ENCODE measurements at regions not wholly inside any gene's neighbourhood (a gene's known extent, or its start where the extent isn't known, plus 50 kb on each side); places are given as distances from the start of the nearest gene placed in this dataset.

DNA sequence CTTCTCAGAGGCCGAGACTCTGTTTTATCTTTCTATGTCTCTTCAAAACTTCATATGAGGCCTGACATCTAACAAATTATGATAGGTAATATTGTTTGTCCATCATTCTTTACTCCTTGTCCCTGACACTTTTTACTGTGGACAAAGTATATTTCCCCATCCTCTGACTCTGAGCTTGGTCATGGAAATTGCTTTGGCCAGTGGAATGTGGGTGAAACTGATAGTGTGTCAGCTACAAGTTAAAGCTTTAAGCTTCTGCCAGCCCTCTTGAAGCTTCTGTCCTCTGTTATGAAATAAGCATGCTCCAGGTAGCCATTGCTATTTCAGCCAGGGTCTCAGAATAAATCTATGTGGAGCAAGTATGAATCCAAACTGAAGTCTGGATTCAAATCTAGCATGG lies 604.6 kb downstream of the BCOR start:
- TF ChIP-seq, protein P1, sequence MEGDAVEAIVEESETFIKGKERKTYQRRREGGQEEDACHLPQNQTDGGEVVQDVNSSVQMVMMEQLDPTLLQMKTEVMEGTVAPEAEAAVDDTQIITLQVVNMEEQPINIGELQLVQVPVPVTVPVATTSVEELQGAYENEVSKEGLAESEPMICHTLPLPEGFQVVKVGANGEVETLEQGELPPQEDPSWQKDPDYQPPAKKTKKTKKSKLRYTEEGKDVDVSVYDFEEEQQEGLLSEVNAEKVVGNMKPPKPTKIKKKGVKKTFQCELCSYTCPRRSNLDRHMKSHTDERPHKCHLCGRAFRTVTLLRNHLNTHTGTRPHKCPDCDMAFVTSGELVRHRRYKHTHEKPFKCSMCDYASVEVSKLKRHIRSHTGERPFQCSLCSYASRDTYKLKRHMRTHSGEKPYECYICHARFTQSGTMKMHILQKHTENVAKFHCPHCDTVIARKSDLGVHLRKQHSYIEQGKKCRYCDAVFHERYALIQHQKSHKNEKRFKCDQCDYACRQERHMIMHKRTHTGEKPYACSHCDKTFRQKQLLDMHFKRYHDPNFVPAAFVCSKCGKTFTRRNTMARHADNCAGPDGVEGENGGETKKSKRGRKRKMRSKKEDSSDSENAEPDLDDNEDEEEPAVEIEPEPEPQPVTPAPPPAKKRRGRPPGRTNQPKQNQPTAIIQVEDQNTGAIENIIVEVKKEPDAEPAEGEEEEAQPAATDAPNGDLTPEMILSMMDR (IDR thresholded peaks at IDR 0.05; ENCODE audit: low read depth, low read length, missing input control) = no peak
- TF ChIP-seq, protein P2, sequence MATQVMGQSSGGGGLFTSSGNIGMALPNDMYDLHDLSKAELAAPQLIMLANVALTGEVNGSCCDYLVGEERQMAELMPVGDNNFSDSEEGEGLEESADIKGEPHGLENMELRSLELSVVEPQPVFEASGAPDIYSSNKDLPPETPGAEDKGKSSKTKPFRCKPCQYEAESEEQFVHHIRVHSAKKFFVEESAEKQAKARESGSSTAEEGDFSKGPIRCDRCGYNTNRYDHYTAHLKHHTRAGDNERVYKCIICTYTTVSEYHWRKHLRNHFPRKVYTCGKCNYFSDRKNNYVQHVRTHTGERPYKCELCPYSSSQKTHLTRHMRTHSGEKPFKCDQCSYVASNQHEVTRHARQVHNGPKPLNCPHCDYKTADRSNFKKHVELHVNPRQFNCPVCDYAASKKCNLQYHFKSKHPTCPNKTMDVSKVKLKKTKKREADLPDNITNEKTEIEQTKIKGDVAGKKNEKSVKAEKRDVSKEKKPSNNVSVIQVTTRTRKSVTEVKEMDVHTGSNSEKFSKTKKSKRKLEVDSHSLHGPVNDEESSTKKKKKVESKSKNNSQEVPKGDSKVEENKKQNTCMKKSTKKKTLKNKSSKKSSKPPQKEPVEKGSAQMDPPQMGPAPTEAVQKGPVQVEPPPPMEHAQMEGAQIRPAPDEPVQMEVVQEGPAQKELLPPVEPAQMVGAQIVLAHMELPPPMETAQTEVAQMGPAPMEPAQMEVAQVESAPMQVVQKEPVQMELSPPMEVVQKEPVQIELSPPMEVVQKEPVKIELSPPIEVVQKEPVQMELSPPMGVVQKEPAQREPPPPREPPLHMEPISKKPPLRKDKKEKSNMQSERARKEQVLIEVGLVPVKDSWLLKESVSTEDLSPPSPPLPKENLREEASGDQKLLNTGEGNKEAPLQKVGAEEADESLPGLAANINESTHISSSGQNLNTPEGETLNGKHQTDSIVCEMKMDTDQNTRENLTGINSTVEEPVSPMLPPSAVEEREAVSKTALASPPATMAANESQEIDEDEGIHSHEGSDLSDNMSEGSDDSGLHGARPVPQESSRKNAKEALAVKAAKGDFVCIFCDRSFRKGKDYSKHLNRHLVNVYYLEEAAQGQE (IDR thresholded peaks at IDR 0.05) = no peak
- no peak for TF ChIP-seq FOXA1 (IDR thresholded peaks at IDR 0.05)
- TF ChIP-seq, protein P3, sequence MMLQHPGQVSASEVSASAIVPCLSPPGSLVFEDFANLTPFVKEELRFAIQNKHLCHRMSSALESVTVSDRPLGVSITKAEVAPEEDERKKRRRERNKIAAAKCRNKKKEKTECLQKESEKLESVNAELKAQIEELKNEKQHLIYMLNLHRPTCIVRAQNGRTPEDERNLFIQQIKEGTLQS (IDR thresholded peaks at IDR 0.05) = no peak
- no peak for TF ChIP-seq YY1 (IDR thresholded peaks at IDR 0.05)
- TF ChIP-seq RAD21 (IDR thresholded peaks at IDR 0.05) = no peak
- TF ChIP-seq, protein P4, sequence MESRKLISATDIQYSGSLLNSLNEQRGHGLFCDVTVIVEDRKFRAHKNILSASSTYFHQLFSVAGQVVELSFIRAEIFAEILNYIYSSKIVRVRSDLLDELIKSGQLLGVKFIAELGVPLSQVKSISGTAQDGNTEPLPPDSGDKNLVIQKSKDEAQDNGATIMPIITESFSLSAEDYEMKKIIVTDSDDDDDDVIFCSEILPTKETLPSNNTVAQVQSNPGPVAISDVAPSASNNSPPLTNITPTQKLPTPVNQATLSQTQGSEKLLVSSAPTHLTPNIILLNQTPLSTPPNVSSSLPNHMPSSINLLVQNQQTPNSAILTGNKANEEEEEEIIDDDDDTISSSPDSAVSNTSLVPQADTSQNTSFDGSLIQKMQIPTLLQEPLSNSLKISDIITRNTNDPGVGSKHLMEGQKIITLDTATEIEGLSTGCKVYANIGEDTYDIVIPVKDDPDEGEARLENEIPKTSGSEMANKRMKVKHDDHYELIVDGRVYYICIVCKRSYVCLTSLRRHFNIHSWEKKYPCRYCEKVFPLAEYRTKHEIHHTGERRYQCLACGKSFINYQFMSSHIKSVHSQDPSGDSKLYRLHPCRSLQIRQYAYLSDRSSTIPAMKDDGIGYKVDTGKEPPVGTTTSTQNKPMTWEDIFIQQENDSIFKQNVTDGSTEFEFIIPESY (IDR thresholded peaks at IDR 0.05) = no peak
- TF ChIP-seq, protein P5, sequence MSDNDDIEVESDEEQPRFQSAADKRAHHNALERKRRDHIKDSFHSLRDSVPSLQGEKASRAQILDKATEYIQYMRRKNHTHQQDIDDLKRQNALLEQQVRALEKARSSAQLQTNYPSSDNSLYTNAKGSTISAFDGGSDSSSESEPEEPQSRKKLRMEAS (IDR thresholded peaks at IDR 0.05) = no peak
